ENCODE measurements at regions not wholly inside any gene's neighbourhood (a gene's known extent, or its start where the extent isn't known, plus 50 kb on each side); places are given as distances from the start of the nearest gene placed in this dataset.
A peak's percentile ranks its signal among the peaks of the same experiment; 100 is the strongest.
"Not testable (repeated sequence)": the region's sequence is repeated elsewhere in the genome, so short reads cannot be mapped to it uniquely, and the experiment has no call there.

DNA sequence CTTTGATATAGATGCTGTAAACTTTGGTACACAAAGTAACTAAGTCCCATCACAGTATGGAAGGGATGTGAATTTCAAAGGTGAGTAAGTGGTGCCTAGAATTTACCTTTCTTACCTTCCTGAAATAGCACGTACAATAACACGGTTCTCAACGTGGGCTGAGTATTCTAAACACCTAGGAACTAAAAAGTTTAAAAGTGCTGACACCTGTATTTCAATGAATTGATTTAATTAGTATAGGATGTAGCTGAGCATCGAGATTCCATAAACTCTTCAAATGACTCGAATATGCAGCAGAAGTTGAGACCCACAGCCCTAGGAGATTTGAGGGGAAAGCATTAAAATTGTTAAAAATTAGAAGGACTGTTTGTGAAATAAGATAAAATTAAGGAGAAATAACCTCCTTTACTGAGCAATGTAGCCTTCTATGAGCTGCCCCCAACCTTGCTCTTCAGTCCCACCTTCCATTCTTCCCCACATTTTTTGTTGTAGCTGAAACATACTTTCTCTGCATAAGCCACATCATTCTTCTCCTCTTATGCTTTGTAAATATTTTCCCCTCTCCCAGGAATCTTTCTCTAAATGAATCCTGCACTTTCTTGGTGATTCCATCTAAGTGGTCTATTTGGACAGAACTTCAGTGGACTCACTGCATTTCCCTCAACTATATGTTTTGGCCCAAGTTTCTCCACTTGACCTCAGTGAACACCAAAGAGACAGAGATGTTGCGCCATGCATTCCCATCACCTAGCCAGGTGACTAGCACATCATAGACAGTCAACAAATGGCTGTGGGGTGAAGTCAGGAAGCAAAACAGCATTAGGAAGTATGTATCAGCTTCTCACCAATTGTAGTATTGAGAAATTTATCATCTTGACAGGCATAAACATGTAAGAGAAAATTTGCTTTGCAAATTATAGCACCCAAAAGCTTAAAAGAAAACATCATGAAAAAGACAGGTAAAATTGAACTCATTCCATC is 156.5 kb upstream of the TAS2R1 start:
- intact Hi-C loops (cut with DNase I), result no loop called here
- no peak for DNase-seq

- no peak for DNase-seq
- intact Hi-C loops (cut with DNase I), result no loop called here
These were observed 155.6 kb upstream of the TAS2R1 start for GRCh38 chr5:9785751-9786150.

- no peak for DNase-seq
- intact Hi-C loops (cut with DNase I), result no loop called here
These were observed 154.1 kb upstream of the TAS2R1 start for GRCh38 chr5:9784231-9784630.

DNA sequence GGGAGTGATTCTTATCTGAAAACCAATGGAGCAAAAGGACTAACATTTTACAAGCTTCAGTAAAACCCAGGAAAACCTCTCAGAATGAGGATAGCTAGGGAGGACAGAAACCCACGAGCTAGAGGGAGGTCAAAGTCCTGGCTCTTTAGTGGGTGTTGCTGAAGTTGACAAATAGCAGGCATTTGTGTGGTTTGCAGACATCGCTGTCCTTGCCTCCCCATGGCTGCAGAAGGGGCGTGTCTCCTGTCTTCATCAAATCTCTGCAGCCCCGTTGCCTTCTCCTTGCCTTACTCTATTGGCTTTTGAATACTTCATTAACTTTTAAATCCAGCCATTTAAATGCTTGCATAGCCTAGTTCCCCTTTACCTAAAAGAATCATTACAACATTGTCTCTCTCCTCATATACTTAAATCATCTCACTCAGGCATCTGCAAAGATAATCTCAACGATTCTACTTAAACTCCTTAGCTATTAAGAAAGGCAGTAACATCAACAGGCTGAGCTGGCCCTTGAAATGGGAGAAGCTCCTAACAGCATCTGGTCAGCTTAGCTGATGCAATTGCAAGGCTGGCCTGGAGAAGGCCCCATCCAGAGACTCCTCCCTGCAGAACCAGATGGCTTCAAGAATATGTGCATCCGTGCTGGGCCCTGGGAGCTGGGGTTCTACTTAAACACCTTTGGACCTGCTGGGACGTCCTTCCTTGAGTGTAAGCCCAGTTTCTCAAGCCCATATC is 152.8 kb upstream of the TAS2R1 start:
- intact Hi-C loops (cut with DNase I), result no loop called here
- no peak for DNase-seq

- no peak for DNase-seq
- intact Hi-C loops (cut with DNase I), result no loop called here
These were observed 151.7 kb upstream of the TAS2R1 start for GRCh38 chr5:9781890-9782289.

- no peak for DNase-seq
- intact Hi-C loops (cut with DNase I), result no loop called here
These were observed 151.1 kb upstream of the TAS2R1 start for GRCh38 chr5:9781275-9781674.

DNA sequence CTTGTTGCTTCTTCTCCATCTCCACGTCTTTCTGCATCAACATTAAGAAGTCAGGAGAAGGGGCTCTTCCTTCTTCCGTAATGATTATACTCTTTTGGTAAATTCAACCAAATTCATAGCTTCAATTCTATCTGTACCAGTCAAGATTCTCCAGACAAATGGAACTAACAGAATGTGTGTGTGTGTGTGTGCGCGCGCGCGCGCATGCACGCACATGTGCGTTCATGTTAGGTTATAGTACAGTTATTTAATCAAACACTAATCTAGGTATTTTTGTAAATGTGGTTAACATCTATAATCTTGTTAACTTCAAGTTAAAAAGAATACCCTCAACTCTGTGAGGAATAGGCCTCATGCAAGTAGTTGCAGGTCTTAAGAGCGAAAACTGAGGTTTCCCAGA is 150.3 kb upstream of the TAS2R1 start:
- intact Hi-C loops (cut with DNase I), result no loop called here
- DNase-seq, result no peak

GRCh38 chr5:9776525-9776924 is 146.4 kb upstream of the TAS2R1 start:
- intact Hi-C loops (cut with DNase I), result no loop called here
- DNase-seq, result no peak

GRCh38 chr5:9775339-9775738 is 145.2 kb upstream of the TAS2R1 start:
- intact Hi-C loops (cut with DNase I), result no loop called here

DNA sequence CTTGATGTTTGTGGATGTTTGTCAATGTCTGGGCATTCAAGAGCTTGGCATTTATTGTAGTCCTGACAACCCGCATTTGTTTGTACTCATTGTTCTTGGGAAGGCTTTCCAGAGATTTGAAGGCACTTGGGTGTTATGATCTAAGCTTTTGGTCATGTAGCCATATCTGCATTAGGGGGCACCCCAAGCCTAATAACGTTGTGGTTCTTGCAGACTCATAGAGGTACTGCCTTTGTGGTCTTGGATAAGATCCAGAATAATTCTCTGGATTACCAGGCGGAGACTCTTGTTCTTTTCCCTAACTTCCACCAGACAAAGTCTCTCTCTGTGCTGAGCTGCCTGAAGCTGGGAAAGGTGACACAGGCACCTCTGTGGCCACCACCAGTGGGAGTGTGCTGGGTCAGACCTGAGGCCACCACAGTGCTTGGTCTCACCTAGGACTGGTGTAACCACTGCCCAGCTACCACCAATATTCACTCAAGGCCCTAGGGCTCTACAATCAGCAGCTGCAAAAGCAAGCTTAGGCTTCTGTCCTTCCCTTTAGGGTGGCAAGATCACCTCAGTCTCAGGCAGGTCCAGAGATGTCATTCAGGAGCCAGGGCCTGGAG is 144.4 kb upstream of the TAS2R1 start:
- peak in 21 of 42 donors; percentile 15 to 62 (median 38) for DNase-seq
- intact Hi-C loops (cut with DNase I), result no loop called here

More at GRCh38 chr5:9775339-9775738, 145.2 kb upstream of the TAS2R1 start:
- no peak for DNase-seq

GRCh38 chr5:9771079-9771478 is 140.9 kb upstream of the TAS2R1 start:
- intact Hi-C loops (cut with DNase I), result no loop called here
- no peak for DNase-seq

GRCh38 chr5:9766581-9766980 is 136.4 kb upstream of the TAS2R1 start:
- DNase-seq, result no peak
- intact Hi-C loops (cut with DNase I), result no loop called here

DNA sequence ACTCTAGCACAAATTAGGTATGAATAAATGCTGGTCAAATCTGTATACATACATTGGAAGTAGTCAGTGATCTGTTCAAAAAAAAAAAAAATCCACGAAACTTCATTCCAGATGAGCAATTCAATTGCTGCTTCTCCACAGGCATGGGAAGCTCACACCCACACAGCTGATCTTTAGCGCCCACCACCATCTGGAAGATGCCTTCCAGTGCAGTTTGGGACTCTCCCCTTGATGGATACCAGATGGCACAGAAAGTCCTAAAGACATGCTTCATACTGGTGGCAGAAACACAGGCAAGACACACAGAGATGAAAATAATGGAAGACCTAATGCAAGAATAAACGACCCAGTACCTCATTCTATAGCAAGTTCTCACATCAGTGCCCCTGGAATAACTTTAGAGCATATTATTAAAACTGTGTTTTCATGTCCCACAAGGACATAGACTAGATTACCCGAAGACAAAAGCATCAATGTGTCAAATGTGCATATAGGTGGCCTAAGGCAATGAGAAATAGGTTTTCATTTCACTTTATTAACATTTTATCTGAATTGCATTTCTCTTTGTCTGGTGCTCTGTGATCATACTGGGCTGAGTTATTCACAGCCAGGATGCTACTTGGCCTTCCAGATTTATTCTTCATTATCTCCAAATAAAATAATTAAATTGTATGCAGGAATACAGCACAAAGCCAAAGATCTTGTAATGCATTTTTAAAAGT is 135.4 kb upstream of the TAS2R1 start:
- DNase-seq, result no peak
- intact Hi-C loops (cut with DNase I), result no loop called here

DNA sequence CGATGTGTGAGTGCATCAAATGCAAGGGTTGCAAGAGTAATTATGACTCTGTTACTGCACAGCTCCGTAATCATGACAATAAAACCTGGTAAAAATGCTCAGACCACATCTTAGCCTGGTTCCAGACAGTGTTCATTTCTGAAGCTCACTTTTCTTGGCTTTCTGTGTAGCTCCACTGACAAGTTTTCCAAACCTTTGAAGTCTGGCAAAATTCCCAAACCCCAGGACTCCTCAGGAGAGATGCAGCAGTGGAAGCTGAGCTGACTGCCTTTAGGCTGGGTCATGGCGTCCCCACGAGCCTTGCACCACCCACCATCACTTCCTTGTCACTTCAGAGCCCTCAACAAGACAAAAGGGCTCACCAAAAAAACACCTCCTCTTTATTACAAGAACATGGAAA is 131.6 kb upstream of the TAS2R1 start:
- intact Hi-C loops (cut with DNase I), result no loop called here
- DNase-seq, result no peak

- intact Hi-C loops (cut with DNase I); DNase-seq: not testable (repeated sequence)
These were observed 122.5 kb upstream of the TAS2R1 start for GRCh38 chr5:9752670-9753069.

GRCh38 chr5:9743507-9743906 is 113.4 kb upstream of the TAS2R1 start:
- DNase-seq, result no peak
- intact Hi-C loops (cut with DNase I), result no loop called here

DNA sequence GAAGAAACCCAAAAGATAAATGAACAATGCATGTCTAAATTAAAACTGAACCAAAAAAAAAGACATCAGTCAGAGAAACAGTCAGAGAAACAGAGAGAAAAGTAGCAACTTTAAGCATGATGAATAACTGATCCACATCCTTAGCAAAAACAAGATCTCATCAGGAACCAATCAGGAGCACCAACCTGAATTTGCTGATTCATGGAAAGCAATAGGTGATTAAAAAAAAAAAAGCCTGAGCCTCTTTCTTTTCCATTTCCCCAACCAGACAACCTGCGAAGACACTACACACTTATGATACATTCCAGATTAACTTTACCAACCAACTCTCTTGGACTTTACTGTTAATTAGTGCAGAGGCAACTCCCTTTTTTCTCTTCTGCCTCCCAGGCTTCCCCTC is 112.7 kb upstream of the TAS2R1 start:
- intact Hi-C loops (cut with DNase I), result no loop called here
- DNase-seq, result no peak

GRCh38 chr5:9739135-9739534 is 109.0 kb upstream of the TAS2R1 start:
- intact Hi-C loops (cut with DNase I), result no loop called here
- DNase-seq, result no peak

DNA sequence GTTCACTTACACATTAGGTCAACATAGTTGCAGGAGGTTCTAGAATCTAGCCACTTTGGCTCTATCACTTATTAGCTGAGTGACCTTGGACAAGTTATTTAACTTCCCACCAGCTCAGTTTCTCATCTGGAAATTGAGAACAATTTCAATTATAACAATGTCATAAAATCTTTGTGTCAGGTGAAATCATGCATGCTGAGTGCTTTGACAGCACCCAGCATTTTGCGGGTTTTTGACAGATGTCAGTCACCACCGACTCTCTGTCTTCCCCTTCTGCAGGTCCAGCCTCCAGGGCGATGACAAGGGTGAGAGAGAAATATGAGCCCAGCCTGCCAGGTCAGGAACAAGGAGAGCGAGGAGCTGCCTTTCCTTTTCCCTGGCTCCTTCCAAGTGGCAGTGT is 107.1 kb upstream of the TAS2R1 start:
- DNase-seq, result no peak
- intact Hi-C loops (cut with DNase I), result no loop called here

Measured in head of caudate nucleus (tissue), 42 donors.